ENCODE measurements at regions not wholly inside any gene's neighbourhood (a gene's known extent, or its start where the extent isn't known, plus 50 kb on each side); places are given as distances from the start of the nearest gene placed in this dataset.

DNA sequence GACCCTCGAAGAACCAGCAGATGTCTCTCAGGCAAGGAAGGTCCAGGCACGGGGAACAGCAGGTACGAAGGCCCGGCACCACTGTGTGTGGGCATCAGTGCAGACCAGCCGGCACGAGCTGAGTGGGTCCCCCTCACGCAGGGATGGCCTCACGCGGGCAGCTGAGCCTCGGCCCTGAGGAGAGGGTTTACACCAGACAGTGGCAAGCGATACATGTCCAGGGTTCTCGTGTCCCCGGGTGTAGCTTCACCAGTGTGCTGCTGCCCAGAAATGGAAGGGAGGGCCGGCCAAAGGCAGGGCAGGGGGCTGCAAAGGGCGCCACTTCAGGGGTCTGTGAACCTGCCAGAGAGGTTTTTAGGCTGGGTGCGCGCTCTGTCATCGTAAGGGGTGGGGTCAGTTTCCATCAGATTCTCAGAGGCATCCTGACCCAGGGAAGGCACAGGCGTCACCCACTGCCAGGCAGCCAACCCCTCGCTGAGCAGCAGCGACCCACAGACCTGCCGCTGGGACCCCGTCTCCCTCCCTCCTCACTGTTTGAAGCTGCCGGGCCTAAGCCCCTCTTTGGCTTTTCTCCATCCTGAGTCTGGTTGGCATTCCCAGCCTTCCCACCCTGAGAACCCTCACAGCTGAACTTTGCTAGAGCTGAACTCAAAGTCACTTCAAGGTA lies 107.0 kb downstream of the CPZ start:
- TF ChIP-seq, protein P1, sequence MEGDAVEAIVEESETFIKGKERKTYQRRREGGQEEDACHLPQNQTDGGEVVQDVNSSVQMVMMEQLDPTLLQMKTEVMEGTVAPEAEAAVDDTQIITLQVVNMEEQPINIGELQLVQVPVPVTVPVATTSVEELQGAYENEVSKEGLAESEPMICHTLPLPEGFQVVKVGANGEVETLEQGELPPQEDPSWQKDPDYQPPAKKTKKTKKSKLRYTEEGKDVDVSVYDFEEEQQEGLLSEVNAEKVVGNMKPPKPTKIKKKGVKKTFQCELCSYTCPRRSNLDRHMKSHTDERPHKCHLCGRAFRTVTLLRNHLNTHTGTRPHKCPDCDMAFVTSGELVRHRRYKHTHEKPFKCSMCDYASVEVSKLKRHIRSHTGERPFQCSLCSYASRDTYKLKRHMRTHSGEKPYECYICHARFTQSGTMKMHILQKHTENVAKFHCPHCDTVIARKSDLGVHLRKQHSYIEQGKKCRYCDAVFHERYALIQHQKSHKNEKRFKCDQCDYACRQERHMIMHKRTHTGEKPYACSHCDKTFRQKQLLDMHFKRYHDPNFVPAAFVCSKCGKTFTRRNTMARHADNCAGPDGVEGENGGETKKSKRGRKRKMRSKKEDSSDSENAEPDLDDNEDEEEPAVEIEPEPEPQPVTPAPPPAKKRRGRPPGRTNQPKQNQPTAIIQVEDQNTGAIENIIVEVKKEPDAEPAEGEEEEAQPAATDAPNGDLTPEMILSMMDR (IDR thresholded peaks at IDR 0.05), result no peak
- no peak for TF ChIP-seq POLR2A (IDR thresholded peaks at IDR 0.05)

Data from right lobe of liver (tissue), 4 donors.